ENCODE measurements at regions not wholly inside any gene's neighbourhood (a gene's known extent, or its start where the extent isn't known, plus 50 kb on each side); places are given as distances from the start of the nearest gene placed in this dataset.

DNA sequence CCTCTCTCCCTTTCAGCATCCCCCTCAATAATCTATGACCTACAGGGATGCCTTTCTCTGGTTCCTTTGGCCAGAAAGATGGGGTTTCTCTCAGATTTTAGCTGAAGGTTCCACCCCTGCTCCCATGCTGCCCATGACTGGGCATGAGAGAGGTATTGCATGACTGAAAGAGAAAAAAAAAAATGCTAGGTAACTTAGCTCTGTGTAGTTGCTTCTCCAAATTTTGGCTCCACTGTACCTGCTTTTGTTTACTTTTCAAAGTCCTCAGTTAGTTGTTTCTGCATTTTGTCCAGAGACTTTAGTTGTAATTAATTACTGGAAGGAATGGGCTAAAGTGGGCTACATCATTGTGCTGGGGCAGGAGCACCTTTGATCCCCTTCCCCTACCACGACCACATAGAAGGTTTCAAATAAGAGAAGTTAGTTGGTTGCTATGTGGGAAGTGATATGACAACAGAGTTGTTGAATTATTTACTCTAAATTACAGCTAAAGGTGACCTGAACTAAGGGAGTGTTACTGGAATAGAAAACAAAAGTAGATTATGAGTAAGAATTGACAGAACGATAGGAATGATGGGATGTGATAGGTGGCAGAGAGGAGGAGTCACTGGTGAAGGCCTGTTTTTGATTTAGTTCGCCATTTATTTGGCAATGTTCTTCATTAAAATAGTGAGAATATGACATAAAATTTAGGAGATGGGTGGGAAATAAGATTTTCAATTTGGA is 605.4 kb upstream of the NR2F2 start:
- TF ChIP-seq, protein P1, sequence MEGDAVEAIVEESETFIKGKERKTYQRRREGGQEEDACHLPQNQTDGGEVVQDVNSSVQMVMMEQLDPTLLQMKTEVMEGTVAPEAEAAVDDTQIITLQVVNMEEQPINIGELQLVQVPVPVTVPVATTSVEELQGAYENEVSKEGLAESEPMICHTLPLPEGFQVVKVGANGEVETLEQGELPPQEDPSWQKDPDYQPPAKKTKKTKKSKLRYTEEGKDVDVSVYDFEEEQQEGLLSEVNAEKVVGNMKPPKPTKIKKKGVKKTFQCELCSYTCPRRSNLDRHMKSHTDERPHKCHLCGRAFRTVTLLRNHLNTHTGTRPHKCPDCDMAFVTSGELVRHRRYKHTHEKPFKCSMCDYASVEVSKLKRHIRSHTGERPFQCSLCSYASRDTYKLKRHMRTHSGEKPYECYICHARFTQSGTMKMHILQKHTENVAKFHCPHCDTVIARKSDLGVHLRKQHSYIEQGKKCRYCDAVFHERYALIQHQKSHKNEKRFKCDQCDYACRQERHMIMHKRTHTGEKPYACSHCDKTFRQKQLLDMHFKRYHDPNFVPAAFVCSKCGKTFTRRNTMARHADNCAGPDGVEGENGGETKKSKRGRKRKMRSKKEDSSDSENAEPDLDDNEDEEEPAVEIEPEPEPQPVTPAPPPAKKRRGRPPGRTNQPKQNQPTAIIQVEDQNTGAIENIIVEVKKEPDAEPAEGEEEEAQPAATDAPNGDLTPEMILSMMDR (IDR thresholded peaks at IDR 0.05; ENCODE audit: extremely low read depth, insufficient read depth, missing control alignments), result no peak
- in situ Hi-C loops (cut with MboI; ENCODE audit: low pct_unique_long_range_greater_than_20kb, low sequenced_read_pairs, unreplicated experiment), result no loop called here
- no peak for DNase-seq (ENCODE audit: low spot score)

- in situ Hi-C loops (cut with MboI; ENCODE audit: low pct_unique_long_range_greater_than_20kb, low sequenced_read_pairs, unreplicated experiment), result no loop called here
- TF ChIP-seq, protein P1 (IDR thresholded peaks at IDR 0.05; ENCODE audit: extremely low read depth, insufficient read depth, missing control alignments), result no peak
- no peak for DNase-seq (ENCODE audit: low spot score)
Observed at GRCh38 chr15:95726891-95727290, 603.6 kb upstream of the NR2F2 start.

GRCh38 chr15:95733931-95734330 is 596.6 kb upstream of the NR2F2 start:
- in situ Hi-C loops (cut with MboI; ENCODE audit: low pct_unique_long_range_greater_than_20kb, low sequenced_read_pairs, unreplicated experiment), result no loop called here
- no peak for DNase-seq (ENCODE audit: low spot score)

DNA sequence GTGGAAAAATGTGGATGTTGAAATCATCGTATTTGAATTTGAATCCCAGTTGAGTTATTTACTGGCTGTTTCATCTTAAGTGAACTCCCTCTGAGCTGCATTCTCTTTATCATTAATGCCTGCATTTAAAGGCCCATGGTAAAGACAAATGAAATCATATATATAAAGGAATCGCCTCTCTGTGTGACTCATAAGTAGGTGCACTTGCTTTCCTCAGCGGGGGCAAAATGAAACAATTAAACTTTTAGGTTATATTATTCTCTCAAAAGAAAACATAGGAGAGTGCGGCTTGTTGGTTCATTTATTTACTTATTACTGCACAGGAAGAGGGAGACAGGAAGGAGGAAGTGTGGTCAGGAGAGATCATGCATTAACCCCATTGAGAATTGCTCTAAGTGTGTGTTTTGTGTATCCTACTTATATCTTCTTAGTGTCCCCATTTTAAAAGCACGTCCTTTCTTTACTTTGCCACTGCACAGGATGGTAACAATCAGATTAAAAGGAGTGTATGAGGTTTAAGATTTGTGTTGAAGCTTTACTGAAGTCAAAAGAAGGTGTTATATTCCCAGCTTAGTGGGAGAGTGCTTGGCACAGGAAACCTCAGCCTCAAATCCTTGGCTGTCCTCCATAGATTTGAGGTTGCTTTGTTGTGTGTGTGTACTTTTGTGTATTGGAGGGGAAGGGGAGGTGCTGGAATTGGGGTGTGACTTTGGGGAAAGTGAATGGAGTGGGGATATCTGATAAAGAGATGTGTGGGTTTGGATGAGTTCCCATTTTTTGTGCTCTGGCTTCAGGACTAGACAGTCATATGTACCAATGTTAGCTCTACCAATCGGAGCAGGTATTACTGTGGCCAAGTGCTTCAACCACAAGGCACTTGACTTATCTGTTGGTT is 595.8 kb upstream of the NR2F2 start:
- no peak for DNase-seq (ENCODE audit: low spot score)
- TF ChIP-seq, protein P1 (IDR thresholded peaks at IDR 0.05; ENCODE audit: extremely low read depth, insufficient read depth, missing control alignments), result no peak
- in situ Hi-C loops (cut with MboI; ENCODE audit: low pct_unique_long_range_greater_than_20kb, low sequenced_read_pairs, unreplicated experiment), result no loop called here

More at GRCh38 chr15:95733931-95734330, 596.6 kb upstream of the NR2F2 start:
- TF ChIP-seq, protein P1 (IDR thresholded peaks at IDR 0.05; ENCODE audit: extremely low read depth, insufficient read depth, missing control alignments), result no peak

DNA sequence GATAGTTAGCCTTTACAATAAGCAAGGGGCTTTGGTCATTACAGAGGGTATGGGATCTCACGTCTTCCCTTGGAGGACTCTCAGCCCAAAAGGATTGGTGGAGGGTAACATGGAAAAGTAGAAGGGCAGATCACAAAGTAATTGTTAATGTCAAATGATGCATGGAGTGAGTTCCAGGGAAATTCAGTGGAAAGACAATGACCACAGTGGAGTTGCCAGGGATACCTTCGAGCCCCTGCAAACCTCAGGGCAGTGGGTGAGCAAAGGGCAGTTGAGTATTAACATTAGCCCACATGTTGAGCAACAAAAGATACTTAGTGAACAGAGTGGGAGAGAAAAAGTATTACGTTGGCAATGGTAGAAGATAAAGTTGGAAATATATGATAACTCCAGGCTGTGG is 593.4 kb upstream of the NR2F2 start:
- no peak for DNase-seq (ENCODE audit: low spot score)
- in situ Hi-C loops (cut with MboI; ENCODE audit: low pct_unique_long_range_greater_than_20kb, low sequenced_read_pairs, unreplicated experiment), result no loop called here
- TF ChIP-seq, protein P1 (IDR thresholded peaks at IDR 0.05; ENCODE audit: extremely low read depth, insufficient read depth, missing control alignments), result no peak

- TF ChIP-seq, protein P1 (IDR thresholded peaks at IDR 0.05; ENCODE audit: extremely low read depth, insufficient read depth, missing control alignments), result no peak
- DNase-seq (ENCODE audit: low spot score), result no peak
- in situ Hi-C loops (cut with MboI; ENCODE audit: low pct_unique_long_range_greater_than_20kb, low sequenced_read_pairs, unreplicated experiment), result no loop called here
Observed at GRCh38 chr15:95739131-95739530, 591.4 kb upstream of the NR2F2 start.
